NCI-H748 treated with DMSO at 0.1 percent for 48 hours (cell line): ENCODE measurements at regions not wholly inside any gene's neighbourhood (a gene's known extent, or its start where the extent isn't known, plus 50 kb on each side); places are given as distances from the start of the nearest gene placed in this dataset.
A peak's percentile ranks its signal among the peaks of the same experiment; 100 is the strongest.
"Not testable (repeated sequence)": the region's sequence is repeated elsewhere in the genome, so short reads cannot be mapped to it uniquely, and the experiment has no call there.

ENCODE experiments used
- DNase-seq: peaks from one replicate; lab custom pipeline; 2025; lab: John Stamatoyannopoulos, UW

- DNase-seq, result no peak
These were observed 51.3 kb upstream of the EGFL6 start for GRCh38 chrX:13518126-13518525.

DNA sequence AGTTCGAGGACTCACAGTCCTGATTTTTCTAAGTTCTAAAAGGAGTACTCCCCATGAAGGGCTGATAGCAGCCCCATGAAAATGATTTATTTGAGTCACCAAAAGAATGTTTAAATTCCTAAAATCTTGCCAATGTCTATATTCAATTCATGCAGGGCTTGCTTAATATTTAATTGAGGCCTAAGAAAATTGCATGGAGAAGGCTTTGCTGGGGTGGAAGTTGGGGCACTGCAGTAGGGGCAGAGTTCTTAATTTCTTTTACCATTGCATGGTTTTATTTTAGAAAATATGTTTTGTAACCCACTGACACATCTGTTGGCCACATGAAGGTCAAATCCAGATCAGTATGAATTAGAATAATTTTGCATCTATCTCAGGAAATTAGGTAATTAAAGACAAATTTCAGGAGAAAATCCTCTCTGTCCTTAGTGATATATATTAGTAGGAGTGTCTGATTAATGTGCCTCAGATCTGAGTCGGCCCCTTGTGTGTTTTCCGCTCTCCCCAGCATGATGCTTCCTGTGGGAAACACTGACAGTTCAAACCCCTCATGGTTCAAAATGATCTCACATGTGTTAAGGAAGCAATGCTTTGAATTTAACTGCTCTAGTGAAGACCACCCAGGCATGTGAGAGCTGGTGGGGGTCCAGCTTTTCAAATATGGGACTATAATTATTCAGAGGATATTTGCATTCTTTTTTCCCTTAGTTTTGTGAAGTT lies 54.0 kb upstream of the EGFL6 start:
- DNase-seq, result no peak

- DNase-seq, result no peak
These were observed 57.5 kb upstream of the EGFL6 start for GRCh38 chrX:13511944-13512330.

DNA sequence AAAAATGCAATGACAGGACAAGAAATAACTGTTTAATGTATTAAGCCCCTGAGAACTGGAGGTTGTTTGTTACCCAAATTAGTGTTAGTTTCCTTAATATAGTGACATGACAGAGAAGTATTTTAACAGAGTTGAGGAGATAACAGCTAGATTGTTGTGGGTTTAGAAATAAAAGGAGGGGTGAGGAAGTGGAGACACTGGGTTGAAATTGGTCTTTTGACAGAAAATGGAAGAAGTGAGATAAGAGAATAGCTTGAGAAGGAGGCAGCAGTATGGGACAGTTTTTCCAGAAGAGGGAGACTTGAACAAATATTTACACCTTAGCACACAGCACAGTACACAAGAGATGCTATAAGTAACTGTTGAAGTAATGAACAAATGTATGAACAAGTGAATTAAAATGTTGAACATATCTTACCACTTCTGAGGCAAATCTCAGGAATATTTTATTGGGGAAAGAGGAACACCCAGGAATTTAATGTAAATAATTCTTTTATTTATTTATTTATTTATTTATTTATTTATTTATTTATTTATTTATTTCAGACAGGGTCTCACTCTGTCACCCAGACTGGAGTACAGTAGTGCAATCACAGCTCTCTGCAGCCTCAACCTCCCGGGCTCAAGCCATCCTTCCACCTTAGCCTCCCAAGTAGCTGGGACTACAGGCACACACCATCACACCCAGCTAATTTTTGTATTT lies 58.0 kb upstream of the EGFL6 start:
- DNase-seq, result no peak

- no peak for DNase-seq
These were observed 61.5 kb upstream of the EGFL6 start for GRCh38 chrX:13507893-13508292.

- peak; percentile 6 for DNase-seq
These were observed 62.8 kb upstream of the EGFL6 start for GRCh38 chrX:13506574-13506973.

DNA sequence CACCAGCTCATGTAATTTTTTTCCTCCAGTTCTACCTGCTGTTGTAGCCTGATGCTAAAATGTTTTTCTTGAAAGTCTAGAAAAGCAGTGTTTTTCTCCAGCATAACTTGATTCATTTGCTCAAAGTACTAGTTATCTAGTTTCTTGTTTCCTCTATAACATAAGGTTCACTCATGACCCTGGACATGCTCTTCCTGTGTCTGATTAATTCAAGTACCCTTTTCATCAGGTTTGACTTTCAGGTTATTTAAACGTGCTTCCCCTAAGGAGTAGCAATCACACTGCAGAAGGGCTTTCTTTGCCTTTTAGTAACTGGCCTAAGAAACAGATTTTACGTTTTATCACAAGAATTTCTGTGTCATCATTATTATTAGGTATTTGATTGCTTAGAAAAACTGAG lies 66.8 kb upstream of the EGFL6 start:
- no peak for DNase-seq

DNA sequence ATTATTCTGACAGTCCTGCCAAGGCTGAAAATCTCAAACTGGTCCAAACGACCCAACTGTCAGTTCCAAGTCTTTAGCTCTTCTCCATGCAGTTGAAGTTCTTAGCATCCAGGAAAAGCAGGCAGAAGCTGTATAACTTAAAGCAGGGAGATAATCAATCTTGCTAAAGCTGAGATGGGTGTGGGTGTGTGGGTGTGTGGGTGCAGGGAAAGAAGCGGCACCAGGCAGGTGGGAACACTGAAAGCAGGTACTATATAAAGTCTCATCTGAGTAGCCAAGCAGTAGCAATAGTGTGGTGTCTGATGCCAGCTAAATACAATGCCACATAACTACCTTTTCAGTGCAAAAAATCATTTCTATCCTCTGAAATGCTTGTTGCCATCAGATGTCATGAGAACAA lies 69.7 kb upstream of the EGFL6 start:
- DNase-seq, result no peak

DNA sequence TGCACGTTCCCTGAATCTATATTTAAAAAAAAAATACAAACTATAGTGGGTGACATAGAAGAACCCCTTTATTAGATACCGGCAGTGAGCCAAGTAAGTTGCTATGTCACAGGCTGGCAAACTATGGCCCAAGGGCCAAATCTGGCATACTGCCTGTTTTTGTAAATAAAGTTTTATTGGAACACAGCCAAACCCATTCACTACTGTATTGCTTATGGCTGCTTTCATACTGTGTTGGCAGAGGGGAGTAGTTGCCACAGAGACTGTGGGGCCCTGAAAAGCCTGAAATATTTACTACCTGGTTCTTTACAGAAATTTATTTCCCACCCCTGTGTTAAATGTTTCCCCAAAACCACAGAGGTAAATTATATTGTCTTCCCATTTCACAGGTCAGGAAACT lies 71.2 kb upstream of the EGFL6 start:
- no peak for DNase-seq

- no peak for DNase-seq
These were observed 74.2 kb upstream of the EGFL6 start for GRCh38 chrX:13495232-13495631.

GRCh38 chrX:13494562-13494961 lies 74.8 kb upstream of the EGFL6 start:
- no peak for DNase-seq

DNA sequence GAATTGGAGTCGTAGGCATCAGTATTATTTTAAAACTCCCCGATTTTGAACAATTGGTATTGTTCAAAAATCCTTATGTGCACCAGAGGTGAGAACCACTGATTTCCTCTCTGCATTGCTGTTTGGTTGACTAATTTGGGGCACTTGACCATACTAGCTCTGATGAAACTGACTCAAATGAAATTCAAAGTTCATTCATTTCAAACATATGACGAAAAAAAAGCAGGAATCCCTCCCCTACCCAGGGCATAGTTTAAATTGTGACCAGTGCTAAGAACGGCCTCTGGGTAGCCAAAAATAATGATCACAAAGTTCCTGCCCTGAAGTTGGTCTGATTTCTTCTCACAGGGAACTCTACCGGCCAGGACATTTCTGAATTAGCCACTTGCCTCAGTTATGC lies 75.7 kb upstream of the EGFL6 start:
- no peak for DNase-seq

- DNase-seq, result no peak
These were observed 77.1 kb upstream of the EGFL6 start for GRCh38 chrX:13492286-13492685.

DNA sequence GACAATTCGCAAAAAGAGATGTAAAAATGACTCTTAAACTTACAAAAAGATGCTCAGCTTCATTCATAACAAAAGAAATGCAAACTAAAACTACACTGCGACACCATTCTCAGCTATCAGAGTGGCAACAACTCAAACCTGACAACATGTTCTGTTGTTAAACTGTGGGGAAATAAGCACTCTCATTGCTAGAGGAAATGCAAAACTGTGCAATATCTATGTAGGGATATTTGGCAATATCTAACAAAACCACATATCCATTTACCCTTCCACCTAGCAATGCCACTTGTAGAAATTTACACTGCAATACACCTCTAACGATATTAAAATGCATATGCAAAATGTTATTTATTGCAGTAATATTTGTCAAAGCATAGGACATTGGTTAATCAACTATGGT lies 78.3 kb upstream of the EGFL6 start:
- DNase-seq, result no peak

- no peak for DNase-seq
These were observed 79.9 kb upstream of the EGFL6 start for GRCh38 chrX:13489454-13489853.

DNA sequence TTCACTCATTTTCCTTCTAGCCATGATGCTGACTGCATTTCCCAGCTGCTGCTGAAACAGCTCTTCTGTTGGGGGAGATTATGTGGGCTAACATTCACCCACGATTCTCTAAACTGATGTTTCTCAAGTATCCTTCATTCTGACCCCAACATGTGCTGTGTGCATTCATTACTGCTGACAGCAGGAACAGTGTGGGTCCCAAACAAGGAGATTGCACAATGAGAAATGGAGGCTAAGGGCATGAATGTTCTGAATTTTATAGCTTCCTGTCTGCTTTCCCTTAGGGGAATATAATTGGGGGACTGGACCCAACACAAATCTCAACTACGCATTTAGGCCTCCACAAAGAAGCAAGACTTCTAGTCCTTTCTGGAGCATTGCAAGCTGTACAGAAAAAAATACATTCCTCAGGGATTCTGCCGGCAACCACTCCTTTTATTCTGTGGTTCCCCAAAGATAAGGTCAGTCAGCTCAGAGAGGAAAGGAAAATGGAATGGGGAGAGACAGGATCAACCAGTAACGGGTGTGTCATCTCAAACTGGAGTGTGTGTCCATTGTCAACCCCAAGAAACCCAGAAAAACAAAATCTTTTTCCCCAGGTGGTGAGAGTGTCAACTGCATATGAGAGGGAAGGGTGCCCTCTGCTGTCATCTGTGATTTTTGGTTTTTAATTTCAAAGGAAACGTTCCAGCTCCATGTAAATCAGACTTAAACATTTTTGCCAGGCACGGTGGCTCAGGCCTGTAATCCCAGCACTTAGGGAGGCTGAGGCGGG lies 81.5 kb upstream of the EGFL6 start:
- DNase-seq, result peak; percentile 69

GRCh38 chrX:13485167-13485566 lies 84.2 kb upstream of the EGFL6 start:
- no peak for DNase-seq

GRCh38 chrX:13483773-13484172 lies 85.6 kb upstream of the EGFL6 start:
- DNase-seq, result no peak

DNA sequence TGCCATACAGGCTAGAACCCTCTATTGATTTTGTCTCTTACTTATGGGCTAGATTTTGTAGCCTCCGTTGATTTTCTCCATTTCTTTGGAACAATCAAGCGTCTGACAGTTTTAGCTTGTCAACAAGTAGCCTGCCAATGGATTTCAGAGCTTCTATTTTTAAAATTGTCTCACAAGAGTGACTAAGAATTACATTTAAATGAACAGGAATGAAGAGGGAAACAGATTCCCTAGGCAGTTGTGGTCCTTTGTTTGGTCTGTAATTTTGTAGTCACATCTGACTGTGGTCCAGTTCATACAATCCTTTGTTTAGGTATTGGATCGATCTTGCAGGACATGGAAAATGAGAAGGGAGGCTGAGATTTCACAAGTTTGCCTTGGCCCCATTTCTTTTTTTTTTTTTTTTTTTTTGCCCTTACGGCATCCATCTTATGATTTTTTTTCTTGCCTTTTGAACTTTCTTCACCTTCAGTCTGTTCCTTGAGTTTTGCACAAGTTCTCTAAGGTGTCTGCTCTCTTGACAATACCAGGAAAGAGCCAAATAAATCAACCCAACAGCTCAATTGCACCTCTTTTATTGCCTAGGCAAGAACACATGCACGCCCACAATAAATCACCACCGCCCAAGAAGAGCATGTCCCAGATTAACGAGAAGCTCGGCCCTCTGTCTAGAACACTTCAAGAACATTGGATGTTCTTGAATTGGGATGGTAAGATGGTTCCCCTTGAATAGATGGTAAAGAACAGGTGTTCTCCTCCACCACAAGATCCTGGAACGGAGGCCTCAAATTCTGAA lies 86.5 kb upstream of the EGFL6 start:
- DNase-seq, result no peak

DNA sequence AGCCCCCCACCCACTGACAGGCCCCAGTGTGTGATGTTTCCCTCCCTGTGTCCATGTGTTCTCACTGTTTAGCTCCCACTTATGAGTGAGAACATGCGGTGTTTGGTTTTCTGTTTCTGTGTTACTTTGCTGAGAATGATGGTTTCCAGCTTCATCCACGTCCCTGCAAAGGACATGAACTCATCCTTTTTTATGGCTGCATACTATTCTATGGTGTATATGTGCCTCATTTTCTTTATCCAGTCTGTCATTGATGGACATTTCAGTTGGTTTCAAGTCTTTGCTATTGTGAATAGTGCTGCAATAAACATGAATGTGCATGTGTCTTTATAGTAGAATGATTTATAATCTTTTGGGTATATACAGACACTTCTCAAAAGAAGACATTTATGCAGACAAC lies 88.6 kb upstream of the EGFL6 start:
- not testable (repeated sequence) for DNase-seq

- no peak for DNase-seq
These were observed 90.0 kb upstream of the EGFL6 start for GRCh38 chrX:13479452-13479813.

- no peak for DNase-seq
These were observed 90.5 kb upstream of the EGFL6 start for GRCh38 chrX:13478740-13479451.
